HEK293 (cell line): ENCODE measurements at regions not wholly inside any gene's neighbourhood (a gene's known extent, or its start where the extent isn't known, plus 50 kb on each side); places are given as distances from the start of the nearest gene placed in this dataset.

ENCODE experiments used
- CTCF ChIA-PET: fragments of 350-600 bp; formaldehyde crosslinking; extraction: SDS; loops from one replicate; lab custom pipeline; 2021; ENCODE audit warnings: antibody characterized with exemption; lab: Yijun Ruan, JAX
- POLR2A ChIA-PET: fragments of 300-600 bp; formaldehyde crosslinking; extraction: SDS; loops from one replicate; lab custom pipeline; 2020; ENCODE audit warnings: antibody characterized with exemption, inconsistent platforms; lab: Yijun Ruan, JAX
- H3K27ac ChIP-seq: fragments of 200-500 bp; sonication (Bioruptor generic); 2 replicates; pipeline ENCODE4 v1.5.1; 2014; ENCODE audit warnings: low read depth, low read length, control low read depth, inconsistent platforms; ENCODE audit errors: extremely low read depth
- H3K36me3 ChIP-seq, 2 experiments: fragments of 200-500 bp in 1 of 2; sonication (Bioruptor generic) in 1 of 2; 1 replicate in 1 of 2; 2 replicates in 1 of 2; pipeline ENCODE4 v1.5.1; 2014 to 2017; ENCODE audit warnings: inconsistent platforms in 2 of 2, low read length in 2 of 2; ENCODE audit not compliant: control insufficient read depth in 2 of 2, insufficient read depth in 1 of 2
- H3K4me1 ChIP-seq: fragments of 200-500 bp; sonication (Bioruptor generic); 2 replicates; pipeline ENCODE4 v1.5.1; 2014; ENCODE audit warnings: mild to moderate bottlenecking, low read length, inconsistent platforms; ENCODE audit not compliant: control insufficient read depth, insufficient read depth
- H3K4me3 ChIP-seq: 2 replicates; pipeline ENCODE4 v1.5.1; 2011; ENCODE audit warnings: low read depth, mild to moderate bottlenecking, control low read depth, low read length, moderate library complexity
- H3K9me3 ChIP-seq: fragments of 200-500 bp; sonication (Bioruptor generic); 2 replicates; pipeline ENCODE4 v1.5.1; 2014; ENCODE audit warnings: low read depth, low read length, inconsistent platforms; ENCODE audit not compliant: control insufficient read depth, insufficient read depth
- GFI1B ChIP-seq: fragments of 450-650 bp; formaldehyde crosslinking; IDR thresholded peaks from 2 replicates; pipeline ENCODE4 v1.5.1; 2016; ENCODE audit warnings: missing biosample characterization, missing genetic modification characterization
- KLF16 ChIP-seq: fragments of 450-650 bp; formaldehyde crosslinking; IDR thresholded peaks from 2 replicates; pipeline ENCODE4 v1.5.1; 2017; ENCODE audit warnings: missing biosample characterization, missing genetic modification characterization
- PATZ1 ChIP-seq: fragments of 450-650 bp; formaldehyde crosslinking; IDR thresholded peaks from 2 replicates; pipeline ENCODE4 v1.5.1; 2016; ENCODE audit warnings: missing biosample characterization, missing genetic modification characterization
- PRDM4 ChIP-seq: fragments of 450-650 bp; formaldehyde crosslinking; IDR thresholded peaks from 2 replicates; pipeline ENCODE4 v1.5.1; 2017; ENCODE audit warnings: missing biosample characterization, missing genetic modification characterization
- SP2 ChIP-seq: fragments of 450-650 bp; formaldehyde crosslinking; IDR thresholded peaks from 2 replicates; pipeline ENCODE4 v1.5.1; 2016; ENCODE audit warnings: missing biosample characterization, missing genetic modification characterization
- ZBTB21 ChIP-seq: fragments of 450-650 bp; formaldehyde crosslinking; IDR thresholded peaks from 2 replicates; pipeline ENCODE4 v1.5.1; 2017; ENCODE audit warnings: missing biosample characterization, missing genetic modification characterization
- ZNF24 ChIP-seq: fragments of 450-650 bp; formaldehyde crosslinking; IDR thresholded peaks from 2 replicates; pipeline ENCODE4 v1.5.1; 2016; ENCODE audit warnings: missing biosample characterization, missing genetic modification characterization
- ZNF311 ChIP-seq: fragments of 450-650 bp; formaldehyde crosslinking; IDR thresholded peaks from 2 replicates; pipeline ENCODE4 v1.5.1; 2017; ENCODE audit warnings: missing biosample characterization, missing genetic modification characterization, borderline replicate concordance
- ZNF324 ChIP-seq: fragments of 450-650 bp; formaldehyde crosslinking; IDR thresholded peaks from 2 replicates; pipeline ENCODE4 v1.5.1; 2016; ENCODE audit warnings: missing biosample characterization, missing genetic modification characterization
- ZNF404 ChIP-seq: fragments of 450-650 bp; formaldehyde crosslinking; IDR thresholded peaks from 2 replicates; pipeline ENCODE4 v1.5.1; 2017; ENCODE audit warnings: missing biosample characterization, missing genetic modification characterization
- ZNF555 ChIP-seq: fragments of 450-650 bp; formaldehyde crosslinking; conservative IDR thresholded peaks from 2 replicates; pipeline ENCODE4 v1.5.1; 2017; ENCODE audit warnings: missing biosample characterization, mild to moderate bottlenecking, missing genetic modification characterization, inconsistent platforms
- ZNF580 ChIP-seq: fragments of 450-650 bp; formaldehyde crosslinking; IDR thresholded peaks from 2 replicates; pipeline ENCODE4 v1.5.1; 2016; ENCODE audit warnings: missing biosample characterization, missing genetic modification characterization
- ZNF600 ChIP-seq: fragments of 450-650 bp; formaldehyde crosslinking; IDR thresholded peaks from 2 replicates; pipeline ENCODE4 v1.5.1; 2016; ENCODE audit warnings: missing biosample characterization, missing genetic modification characterization
- ZNF654 ChIP-seq: fragments of 450-650 bp; formaldehyde crosslinking; IDR thresholded peaks from 2 replicates; pipeline ENCODE4 v1.5.1; 2016; ENCODE audit warnings: low read depth, missing biosample characterization, missing genetic modification characterization
- ZNF670 ChIP-seq: fragments of 450-650 bp; formaldehyde crosslinking; IDR thresholded peaks from 2 replicates; pipeline ENCODE4 v1.5.1; 2016; ENCODE audit warnings: missing biosample characterization, missing genetic modification characterization, low read depth
- ZNF707 ChIP-seq: fragments of 450-650 bp; formaldehyde crosslinking; IDR thresholded peaks from 2 replicates; pipeline ENCODE4 v1.5.1; 2016; ENCODE audit warnings: missing biosample characterization, missing genetic modification characterization

- H3K27ac ChIP-seq, result no peak overlapping the region
- ChIA-PET POLR2A (no interaction called here), CTCF (interaction anchor here (1.1 kb wide), 1 partner anchor 10 kb away, joined by 6 read pairs; no protein-coding TSS in a partner anchor)
- H3K36me3 ChIP-seq, result no peaks in the 10 kb centered on the region
- H3K4me1 ChIP-seq, result no peaks in the 10 kb centered on the region
- H3K9me3 ChIP-seq, result no peaks in the 10 kb centered on the region
- no peak overlapping the region for H3K4me3 ChIP-seq
- TF ChIP-seq PRDM4 (no peak), ZNF670 (no peak), SP2 (tag by site-specific recombination) (no peak), ZNF555 (tag by site-specific recombination) (no peak)
Observed at GRCh38 chr14:93868165-93868564, 59.0 kb upstream of the FAM181A start.

- Histone ChIP-seq H3K4me1 (0 out of 2 replicates have a peak, but pooled peaks cover 2% of the 10 kb centered on the region), H3K27ac (no peak overlapping the region), H3K36me3 (no peaks in the 10 kb centered on the region), H3K9me3 (no peaks in the 10 kb centered on the region), H3K4me3 (no peak overlapping the region)
- POLR2A ChIA-PET, result no interaction called here
- CTCF ChIA-PET, result no interaction called here
- TF ChIP-seq PRDM4, result no peak
- TF ChIP-seq ZNF311, result no peak
Observed at GRCh38 chr14:93862265-93862664, 64.9 kb upstream of the FAM181A start.

GRCh38 chr14:93861836-93862235 lies 65.3 kb upstream of the FAM181A start:
- no peak overlapping the region for H3K27ac ChIP-seq

More at GRCh38 chr14:93861836-93862235, 65.3 kb upstream of the FAM181A start:
- H3K4me1 ChIP-seq, result 0 out of 2 replicates have a peak, but pooled peaks cover 2% of the 10 kb centered on the region
- CTCF ChIA-PET, result no interaction called here
- no peaks in the 10 kb centered on the region for H3K36me3 ChIP-seq
- H3K4me3 ChIP-seq, result no peak overlapping the region
- POLR2A ChIA-PET, result no interaction called here
- H3K9me3 ChIP-seq, result no peaks in the 10 kb centered on the region
- TF ChIP-seq ZNF580 (no peak), ZNF600 (tag by site-specific recombination) (no peak), ZNF404 (tag by site-specific recombination) (no peak), ZNF324 (tag by site-specific recombination) (no peak), ZBTB21 (no peak), ZNF24 (no peak), ZNF707 (tag by site-specific recombination) (no peak), GFI1B (tag by site-specific recombination) (no peak), PATZ1 (tag by site-specific recombination) (no peak), KLF16 (no peak), ZNF654 (tag by site-specific recombination) (no peak)
- TF ChIP-seq, all 188 proteins: peak for 0
